ENCODE measurements at regions not wholly inside any gene's neighbourhood (a gene's known extent, or its start where the extent isn't known, plus 50 kb on each side); places are given as distances from the start of the nearest gene placed in this dataset.
"Not testable (repeated sequence)": the region's sequence is repeated elsewhere in the genome, so short reads cannot be mapped to it uniquely, and the experiment has no call there.

DNA sequence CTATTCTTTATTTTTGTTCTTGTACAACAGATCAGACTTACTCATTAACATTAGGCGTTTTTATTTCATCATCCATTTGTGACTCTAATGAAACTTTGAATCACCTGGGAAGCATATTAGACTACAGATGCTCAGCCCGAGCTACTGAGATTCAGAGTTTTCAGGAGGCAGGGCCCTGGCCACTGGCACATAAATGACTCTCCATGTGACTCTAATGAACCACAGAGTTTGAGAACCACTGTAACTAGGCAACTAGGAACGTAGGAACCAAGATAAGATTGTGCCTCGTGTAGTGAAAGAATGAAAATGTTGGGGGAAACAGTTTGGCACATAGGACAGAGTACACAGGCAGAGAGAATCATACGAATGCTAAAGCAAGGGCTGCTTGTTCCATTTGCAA, 405.9 kb upstream of the BTBD3 start:
- no peak overlapping the region for H3K4me3 ChIP-seq (ENCODE audit: low read length)
- H3K27me3 ChIP-seq (ENCODE audit: control insufficient read depth, insufficient read depth): no peaks in the 10 kb centered on the region
- WGBS: 34% methylated on average over 5 of the region's 5 CpGs
- intact Hi-C loops (cut with DNase I): no loop called here
- no peak overlapping the region for H3K27ac ChIP-seq (ENCODE audit: low read length)
- no peaks in the 10 kb centered on the region for H3K9me3 ChIP-seq (ENCODE audit: control insufficient read depth, low read length)
- ATAC-seq (peak in 1 of 2 donors; percentile 41), DNase-seq (no peak)
- no peaks in the 10 kb centered on the region for H3K4me1 ChIP-seq (ENCODE audit: control insufficient read depth, insufficient read depth, low read length)

DNA sequence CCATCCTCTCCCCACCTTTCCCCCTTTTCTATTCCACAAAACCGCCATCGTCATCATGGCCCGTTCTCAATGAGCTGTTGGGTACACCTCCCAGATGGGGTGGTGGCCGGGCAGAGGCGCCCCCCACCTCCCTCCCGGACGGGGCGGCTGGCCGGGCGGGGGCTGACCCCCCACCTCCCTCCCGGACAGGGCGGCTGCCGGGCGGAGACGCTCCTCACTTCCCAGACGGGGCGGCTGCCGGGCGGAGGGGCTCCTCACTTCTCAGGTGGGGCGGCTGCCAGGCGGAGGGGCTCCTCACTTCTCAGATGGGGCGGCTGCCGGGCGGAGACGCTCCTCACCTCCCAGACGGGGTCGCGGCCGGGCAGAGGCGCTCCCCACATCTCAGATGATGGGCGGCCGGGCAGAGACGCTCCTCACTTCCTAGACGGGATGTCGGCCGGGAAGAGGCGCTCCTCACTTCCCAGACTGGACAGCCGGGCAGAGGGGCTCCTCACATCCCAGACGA, 404.4 kb upstream of the BTBD3 start:
- peak in 1 of 3 donors; percentile 55 for DNase-seq
- 95% methylated on average over 38 of the region's 39 CpGs for WGBS
- H3K4me1 ChIP-seq (ENCODE audit: control insufficient read depth, insufficient read depth, low read length); ATAC-seq; H3K9me3 ChIP-seq (ENCODE audit: control insufficient read depth, low read length); H3K4me3 ChIP-seq (ENCODE audit: low read length); intact Hi-C loops (cut with DNase I); H3K27ac ChIP-seq (ENCODE audit: low read length); H3K27me3 ChIP-seq (ENCODE audit: control insufficient read depth, insufficient read depth): not testable (repeated sequence)

DNA sequence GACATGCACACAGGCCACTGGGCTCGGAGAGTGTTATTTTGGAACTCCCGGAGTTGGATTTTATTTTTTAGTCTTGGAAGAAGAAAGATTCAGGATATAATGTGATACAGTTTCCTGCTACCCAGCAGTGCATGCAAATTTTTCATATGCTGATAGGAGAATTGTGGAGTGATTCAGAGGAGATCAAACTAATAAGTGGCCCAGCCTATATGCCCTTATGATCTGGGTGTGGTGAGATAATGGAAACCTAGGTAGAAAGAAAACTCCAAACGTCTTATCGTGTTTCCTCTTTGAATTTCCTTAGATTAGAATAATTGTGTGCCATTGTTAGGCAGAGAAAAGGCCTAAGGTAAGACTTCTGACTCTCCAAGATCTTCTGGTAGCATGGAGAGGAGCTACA, 401.2 kb upstream of the BTBD3 start:
- no peak overlapping the region for H3K4me3 ChIP-seq (ENCODE audit: low read length)
- no peaks in the 10 kb centered on the region for H3K4me1 ChIP-seq (ENCODE audit: control insufficient read depth, insufficient read depth, low read length)
- H3K27ac ChIP-seq (ENCODE audit: low read length): no peak overlapping the region
- DNase-seq: no peak
- no peaks in the 10 kb centered on the region for H3K27me3 ChIP-seq (ENCODE audit: control insufficient read depth, insufficient read depth)
- intact Hi-C loops (cut with DNase I): no loop called here
- H3K9me3 ChIP-seq (ENCODE audit: control insufficient read depth, low read length): no peaks in the 10 kb centered on the region
- 75% methylated on average over 4 of the region's 4 CpGs for WGBS
- peak in 1 of 2 donors; percentile 31 for ATAC-seq

DNA sequence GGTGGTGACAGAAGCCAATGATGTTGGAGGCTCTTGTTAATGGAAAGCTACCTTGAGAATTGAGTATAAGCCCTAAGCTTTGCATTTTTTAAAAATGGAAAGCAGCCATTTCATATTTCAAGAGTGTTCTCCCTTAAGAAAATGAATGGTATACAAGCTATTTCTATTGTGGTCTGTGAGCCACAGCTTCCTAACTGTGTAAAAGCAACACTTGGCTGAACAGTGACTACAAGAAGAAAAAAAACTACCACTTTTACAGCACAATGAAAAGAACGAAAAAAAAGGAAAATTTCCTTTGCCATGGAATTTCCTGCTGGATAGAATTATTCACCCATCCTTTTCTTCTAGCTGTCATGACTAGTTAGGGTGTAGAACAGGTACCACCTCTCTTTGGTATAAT, 397.1 kb upstream of the BTBD3 start:
- no peak for ATAC-seq
- H3K27me3 ChIP-seq (ENCODE audit: control insufficient read depth, insufficient read depth): no peaks in the 10 kb centered on the region
- DNase-seq: no peak

GRCh38 chr20:11521476-11522365, 396.0 kb upstream of the BTBD3 start:
- H3K27me3 ChIP-seq (ENCODE audit: control insufficient read depth, insufficient read depth): no peaks in the 10 kb centered on the region
- intact Hi-C loops (cut with DNase I): no loop called here
- no peak overlapping the region for H3K27ac ChIP-seq (ENCODE audit: low read length)
- peaks cover 2% of the 10 kb centered on the region for H3K9me3 ChIP-seq (ENCODE audit: control insufficient read depth, low read length)
- no peaks in the 10 kb centered on the region for H3K4me1 ChIP-seq (ENCODE audit: control insufficient read depth, insufficient read depth, low read length)
- no peak overlapping the region for H3K4me3 ChIP-seq (ENCODE audit: low read length)
- 73% methylated on average over 4 of the region's 4 CpGs for WGBS
- ATAC-seq (no peak), DNase-seq (no peak)

More for the DNA sequence above, 397.1 kb upstream of the BTBD3 start:
- 34% methylated on average over 1 of the region's 1 CpG for WGBS
- intact Hi-C loops (cut with DNase I): no loop called here
- Histone ChIP-seq H3K9me3 (ENCODE audit: control insufficient read depth, low read length) (peaks cover 2% of the 10 kb centered on the region), H3K4me1 (ENCODE audit: control insufficient read depth, insufficient read depth, low read length) (no peaks in the 10 kb centered on the region), H3K27ac (ENCODE audit: low read length) (no peak overlapping the region), H3K4me3 (ENCODE audit: low read length) (no peak overlapping the region)

- 69% methylated on average over 2 of the region's 2 CpGs for WGBS
- no peak overlapping the region for H3K4me3 ChIP-seq (ENCODE audit: low read length)
- H3K27me3 ChIP-seq (ENCODE audit: control insufficient read depth, insufficient read depth): no peaks in the 10 kb centered on the region
- H3K9me3 ChIP-seq (ENCODE audit: control insufficient read depth, low read length): peaks cover 2% of the 10 kb centered on the region
- ATAC-seq (no peak), DNase-seq (no peak)
- no peaks in the 10 kb centered on the region for H3K4me1 ChIP-seq (ENCODE audit: control insufficient read depth, insufficient read depth, low read length)
- H3K27ac ChIP-seq (ENCODE audit: low read length): no peak overlapping the region
- intact Hi-C loops (cut with DNase I): no loop called here
Observed at GRCh38 chr20:11522366-11522741, 395.3 kb upstream of the BTBD3 start.

DNA sequence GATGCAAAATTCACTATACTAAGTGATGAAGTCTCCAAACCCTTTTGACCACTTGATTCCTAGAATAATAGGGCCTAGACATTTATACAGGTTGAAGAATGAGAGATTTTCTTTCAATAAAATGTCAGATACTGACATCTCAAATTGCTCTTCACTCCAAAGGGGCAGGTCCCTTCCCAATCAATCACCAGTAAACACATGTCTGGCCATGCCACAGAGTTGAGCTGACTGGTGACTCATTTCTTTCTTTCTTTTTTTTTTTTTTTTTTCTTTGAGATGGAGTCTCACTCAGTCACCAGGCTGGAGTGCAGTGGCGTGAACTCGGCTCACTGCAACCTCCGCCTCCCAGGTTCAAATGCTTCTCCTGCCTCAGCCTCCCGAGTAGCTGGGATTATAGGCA, 388.6 kb upstream of the BTBD3 start:
- no peak overlapping the region for H3K27ac ChIP-seq (ENCODE audit: low read length)
- ATAC-seq: no peak
- no peaks in the 10 kb centered on the region for H3K4me1 ChIP-seq (ENCODE audit: control insufficient read depth, insufficient read depth, low read length)
- peaks cover 2% of the 10 kb centered on the region for H3K9me3 ChIP-seq (ENCODE audit: control insufficient read depth, low read length)
- H3K4me3 ChIP-seq (ENCODE audit: low read length): no peak overlapping the region
- intact Hi-C loops (cut with DNase I): no loop called here
- 92% methylated on average over 4 of the region's 4 CpGs for WGBS
- DNase-seq: no peak
- H3K27me3 ChIP-seq (ENCODE audit: control insufficient read depth, insufficient read depth): no peaks in the 10 kb centered on the region

DNA sequence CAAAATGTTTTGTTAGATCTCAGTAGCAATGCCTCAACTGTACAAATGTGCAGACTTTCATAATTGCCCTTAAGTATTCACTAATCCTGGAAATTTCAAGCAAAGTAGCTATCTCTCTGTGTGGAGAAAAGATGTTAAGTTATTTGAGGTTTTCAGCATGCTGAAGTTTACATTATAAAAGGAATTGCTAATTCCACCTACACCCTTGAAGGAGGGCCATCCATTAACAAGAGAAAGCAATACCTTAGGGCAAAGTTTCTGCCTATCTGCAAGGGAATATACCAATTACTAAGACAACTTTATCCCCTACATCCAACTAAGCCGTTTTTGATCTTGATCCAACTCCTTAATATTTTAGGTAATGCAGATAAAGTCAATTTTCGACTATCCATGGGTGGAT, 380.7 kb upstream of the BTBD3 start:
- DNase-seq (no peak), ATAC-seq (no peak)
- no peaks in the 10 kb centered on the region for H3K9me3 ChIP-seq (ENCODE audit: control insufficient read depth, low read length)
- intact Hi-C loops (cut with DNase I): no loop called here
- no peak overlapping the region for H3K27ac ChIP-seq (ENCODE audit: low read length)
- whole genome bisulfite sequencing: 29% methylated on average over 2 of the region's 2 CpGs
- no peak overlapping the region for H3K4me3 ChIP-seq (ENCODE audit: low read length)
- no peaks in the 10 kb centered on the region for H3K27me3 ChIP-seq (ENCODE audit: control insufficient read depth, insufficient read depth)
- H3K4me1 ChIP-seq (ENCODE audit: control insufficient read depth, insufficient read depth, low read length): no peaks in the 10 kb centered on the region

DNA sequence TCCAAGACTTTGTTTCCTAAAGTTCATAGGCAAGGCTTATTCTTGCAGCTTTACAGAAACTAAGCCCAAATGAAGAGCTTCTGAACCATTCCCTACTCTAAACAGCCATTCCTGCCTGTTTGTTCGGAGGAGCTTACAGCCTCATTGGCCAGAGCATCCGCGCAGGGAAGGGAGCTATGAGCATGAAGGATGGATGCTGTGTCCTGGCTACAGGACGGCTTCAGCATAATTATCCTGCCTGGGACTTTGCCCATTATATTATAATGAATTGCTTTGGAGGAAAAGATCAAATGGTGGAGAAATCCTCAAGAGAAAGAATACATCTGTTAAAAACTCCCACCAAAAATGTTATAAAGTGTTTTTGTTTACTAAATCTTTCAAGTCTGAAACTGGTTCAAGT, 378.2 kb upstream of the BTBD3 start:
- no peak for DNase-seq
- no peaks in the 10 kb centered on the region for H3K9me3 ChIP-seq (ENCODE audit: control insufficient read depth, low read length)
- H3K27ac ChIP-seq (ENCODE audit: low read length): no peak overlapping the region
- no peaks in the 10 kb centered on the region for H3K4me1 ChIP-seq (ENCODE audit: control insufficient read depth, insufficient read depth, low read length)
- ATAC-seq: no peak
- 65% methylated on average over 4 of the region's 4 CpGs for WGBS
- no peak overlapping the region for H3K4me3 ChIP-seq (ENCODE audit: low read length)
- no peaks in the 10 kb centered on the region for H3K27me3 ChIP-seq (ENCODE audit: control insufficient read depth, insufficient read depth)
- intact Hi-C loops (cut with DNase I): no loop called here

GRCh38 chr20:11540558-11540957, 377.1 kb upstream of the BTBD3 start:
- ATAC-seq (no peak), DNase-seq (no peak)
- Histone ChIP-seq H3K27ac (ENCODE audit: low read length) (no peak overlapping the region), H3K4me3 (ENCODE audit: low read length) (no peak overlapping the region), H3K9me3 (ENCODE audit: control insufficient read depth, low read length) (no peaks in the 10 kb centered on the region), H3K27me3 (ENCODE audit: control insufficient read depth, insufficient read depth) (no peaks in the 10 kb centered on the region), H3K4me1 (ENCODE audit: control insufficient read depth, insufficient read depth, low read length) (no peaks in the 10 kb centered on the region)
- intact Hi-C loops (cut with DNase I): loop anchor here (5.0 to 10.0 kb wide), 4 partner anchors 986 to 1566 kb away; no protein-coding TSS in a partner anchor
- 75% methylated on average over 3 of the region's 3 CpGs for WGBS

DNA sequence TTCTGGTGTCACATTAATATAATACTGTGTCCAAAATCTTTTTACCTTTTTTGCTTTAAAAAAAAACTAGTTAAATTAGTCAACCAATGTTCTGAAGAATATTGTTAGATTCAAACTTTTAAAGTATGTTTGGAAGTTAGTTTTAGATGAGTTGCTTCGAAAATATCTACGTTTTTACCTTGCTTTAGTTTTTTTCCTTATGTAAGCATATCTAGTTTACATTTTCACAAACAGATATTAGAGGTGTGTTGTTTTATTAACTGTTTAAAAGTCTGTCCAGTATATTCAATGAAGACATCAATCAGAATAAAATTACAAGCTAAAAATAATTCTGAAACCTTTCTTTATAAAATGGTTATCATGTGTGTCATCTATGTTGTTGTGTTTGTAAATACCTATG, 375.0 kb upstream of the BTBD3 start:
- 89% methylated on average over 2 of the region's 2 CpGs for WGBS
- no peaks in the 10 kb centered on the region for H3K27me3 ChIP-seq (ENCODE audit: control insufficient read depth, insufficient read depth)
- H3K4me1 ChIP-seq (ENCODE audit: control insufficient read depth, insufficient read depth, low read length): no peaks in the 10 kb centered on the region
- H3K9me3 ChIP-seq (ENCODE audit: control insufficient read depth, low read length): no peaks in the 10 kb centered on the region
- DNase-seq (no peak), ATAC-seq (no peak)
- H3K4me3 ChIP-seq (ENCODE audit: low read length): no peak overlapping the region
- no peak overlapping the region for H3K27ac ChIP-seq (ENCODE audit: low read length)
- intact Hi-C loops (cut with DNase I): loop anchor here (5.0 to 10.0 kb wide), 4 partner anchors 988 to 1568 kb away; no protein-coding TSS in a partner anchor

Data from right cardiac atrium (tissue), 5 donors.